GM19239 (cell line): ENCODE measurements at regions not wholly inside any gene's neighbourhood (a gene's known extent, or its start where the extent isn't known, plus 50 kb on each side); places are given as distances from the start of the nearest gene placed in this dataset.

Experiments
- DNase-seq: peaks from one replicate; pipeline ENCODE4 v3.0.0; 2011; ENCODE audit warnings: low spot score; ENCODE audit not compliant: insufficient read length
- FAIRE-seq: peaks from 2 replicates; lab custom pipeline; 2011; peaks lifted over from hg19 to GRCh38; lab: Jason Lieb, UNC

DNA sequence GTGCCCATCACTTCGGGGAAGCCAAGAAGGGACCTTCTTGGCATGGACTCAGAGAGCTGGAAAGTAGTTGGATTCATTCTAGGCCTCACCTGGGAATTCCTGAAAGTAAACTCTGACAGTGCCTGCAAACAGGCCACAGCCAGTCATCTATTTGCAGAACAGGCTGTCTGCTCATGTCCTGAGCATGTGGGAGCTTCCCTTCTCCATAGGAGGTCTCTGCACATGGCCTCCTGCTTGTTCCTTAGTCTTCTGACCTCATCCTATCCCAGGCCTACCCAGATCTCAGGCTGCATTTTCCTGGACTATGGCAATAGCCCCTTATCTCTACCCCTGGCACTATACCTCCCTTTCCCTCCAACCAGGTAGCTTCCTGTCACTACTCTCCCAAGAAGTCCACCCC lies 67.2 kb upstream of the FSTL4 start:
- FAIRE-seq: no peak
- DNase-seq: no peak

GRCh38 chr5:133675376-133676154 lies 63.2 kb upstream of the FSTL4 start:
- FAIRE-seq (no peak), DNase-seq (no peak)

- DNase-seq (no peak), FAIRE-seq (no peak)
Observed at GRCh38 chr5:133670336-133670735, 58.0 kb upstream of the FSTL4 start.

DNA sequence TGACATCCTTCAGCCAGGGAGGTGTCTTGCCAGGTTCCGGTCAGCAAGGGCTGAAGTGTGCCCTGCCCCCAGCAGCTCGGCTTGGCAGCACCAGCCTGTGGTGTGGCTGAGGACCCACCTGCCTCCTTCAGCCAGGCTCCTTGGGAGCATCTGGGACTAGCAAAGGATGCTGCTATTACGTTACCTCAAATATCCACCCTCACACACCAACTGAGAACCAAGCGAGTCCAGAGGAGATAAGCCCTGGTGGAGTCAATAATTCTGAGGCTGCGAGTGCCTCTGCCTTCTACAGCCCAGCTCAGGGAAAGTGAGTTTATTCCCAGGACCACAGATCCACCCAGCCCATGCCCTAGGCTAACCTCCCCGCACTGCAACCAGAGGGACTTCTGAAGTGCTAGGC lies 57.1 kb upstream of the FSTL4 start:
- FAIRE-seq: no peak
- DNase-seq: no peak

DNA sequence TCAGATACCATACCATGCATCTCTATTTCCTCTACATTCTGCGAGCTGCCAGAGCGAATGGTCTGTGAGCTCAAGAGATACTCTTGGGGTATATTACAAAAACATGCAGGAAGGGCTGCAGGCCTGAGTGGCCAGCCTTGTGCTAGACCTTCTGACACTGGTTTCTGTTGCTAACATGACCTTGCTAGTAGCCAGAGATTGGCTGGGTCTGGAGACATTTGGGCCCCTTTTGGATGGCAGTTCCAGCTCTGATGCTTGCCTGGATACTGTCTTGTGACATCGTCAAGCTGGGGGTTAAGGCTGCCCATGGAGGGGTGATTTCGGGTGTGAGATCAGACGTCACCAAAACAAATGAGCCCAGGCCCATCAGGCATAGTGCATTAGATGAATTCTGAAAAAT lies 56.1 kb upstream of the FSTL4 start:
- DNase-seq (no peak), FAIRE-seq (no peak)

DNA sequence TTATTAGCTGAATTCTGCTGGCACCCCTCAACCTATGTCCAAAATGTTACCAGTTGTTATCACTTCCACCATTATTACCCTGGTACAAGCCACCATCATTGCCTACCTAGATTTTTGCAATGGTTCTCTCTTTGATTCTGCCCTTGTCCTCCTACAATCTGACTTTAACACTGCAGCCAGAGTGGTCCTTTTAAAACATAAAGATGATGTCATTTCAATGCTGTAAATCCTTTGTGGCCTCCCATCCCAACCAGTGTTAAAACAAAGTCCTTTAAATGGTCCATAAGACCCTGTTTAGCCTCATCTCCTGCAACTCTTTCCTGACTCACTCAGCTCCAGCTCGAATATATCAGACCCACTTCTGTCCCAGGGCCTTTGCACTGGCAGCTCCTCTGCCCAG lies 54.9 kb upstream of the FSTL4 start:
- DNase-seq (no peak), FAIRE-seq (no peak)

DNA sequence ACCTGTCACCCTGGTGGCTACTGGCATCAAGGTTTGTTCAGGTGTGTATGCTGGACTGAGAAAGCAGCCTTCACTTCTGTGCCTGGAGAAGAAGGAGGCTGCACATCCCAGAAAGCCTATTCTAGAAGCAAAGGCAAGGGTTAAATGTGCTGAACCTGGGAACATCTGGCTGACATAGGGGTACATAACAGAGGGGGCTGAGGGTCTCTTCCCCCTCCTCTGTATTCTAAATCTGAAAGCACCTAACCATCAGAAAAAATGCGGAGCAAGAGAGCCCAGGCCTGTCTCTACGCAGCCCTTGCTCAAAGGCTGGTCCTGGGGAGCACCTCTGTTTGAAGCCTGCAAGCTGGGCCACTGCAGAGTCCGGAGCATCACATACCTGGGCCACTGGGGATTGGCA lies 53.2 kb upstream of the FSTL4 start:
- DNase-seq (no peak), FAIRE-seq (no peak)

DNA sequence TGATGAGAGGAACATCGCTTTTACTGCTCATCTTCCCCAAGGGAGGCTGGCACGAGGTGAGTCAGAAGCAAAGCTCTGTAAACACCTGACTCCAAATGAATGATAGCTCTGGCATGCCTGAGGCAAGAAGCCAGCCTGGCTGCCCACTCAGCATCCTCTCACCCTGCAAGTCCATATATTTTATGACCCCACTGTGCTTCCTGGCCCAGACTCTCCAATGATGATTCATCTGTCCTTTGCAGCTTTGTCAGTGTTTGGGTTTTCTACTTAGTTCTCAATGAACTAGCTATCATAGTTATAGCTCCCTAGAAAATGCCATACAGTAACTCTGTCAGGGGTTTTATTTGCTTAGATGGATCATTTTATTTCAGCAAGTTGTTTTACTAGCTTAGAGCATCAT lies 52.1 kb upstream of the FSTL4 start:
- no peak for DNase-seq

DNA sequence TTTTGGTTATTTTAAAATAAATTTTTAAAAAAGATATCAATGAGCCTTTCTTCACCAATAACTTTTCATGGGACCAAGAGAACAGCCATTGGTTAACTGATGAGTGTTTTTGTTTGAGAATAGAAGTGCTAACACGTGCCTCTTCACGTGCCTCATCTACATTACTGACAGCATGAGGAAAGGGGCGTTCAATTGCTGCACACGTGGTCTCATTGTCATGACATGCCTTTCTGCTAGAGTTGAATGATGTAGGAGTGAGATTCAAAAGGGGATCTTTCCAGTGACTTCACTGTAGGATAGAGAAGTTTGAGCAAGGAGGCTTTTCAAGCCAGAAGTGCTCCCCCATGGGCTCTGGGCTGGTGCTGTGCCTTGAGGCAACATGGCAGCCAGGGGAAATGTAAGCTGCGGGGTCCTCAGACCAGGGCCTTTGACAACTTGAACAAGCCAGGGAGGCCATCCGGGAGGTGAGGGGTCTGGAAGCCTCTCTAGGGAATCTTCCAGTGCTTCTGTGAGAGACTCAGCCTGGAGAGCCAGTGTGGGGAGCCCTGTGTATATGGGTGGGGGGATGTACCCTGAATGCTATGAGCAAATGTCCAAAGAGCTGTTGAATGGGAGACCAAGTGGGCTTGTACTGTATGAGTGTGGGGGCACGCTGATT lies 51.2 kb upstream of the FSTL4 start:
- DNase-seq (no peak), FAIRE-seq (no peak)

More for the DNA sequence above, 52.1 kb upstream of the FSTL4 start:
- FAIRE-seq: no peak

GRCh38 chr5:133662578-133662977 lies 50.2 kb upstream of the FSTL4 start:
- DNase-seq: no peak
- no peak for FAIRE-seq
